PFSK-1 (cell line): ENCODE measurements at regions not wholly inside any gene's neighbourhood (a gene's known extent, or its start where the extent isn't known, plus 50 kb on each side); places are given as distances from the start of the nearest gene placed in this dataset.

Experiments used
- FOXP2 ChIP-seq: optimal IDR thresholded peaks from 2 replicates; pipeline ENCODE3; 2011; ENCODE audit warnings: borderline replicate concordance, control low read depth, inconsistent platforms; ENCODE audit not compliant: insufficient read depth; ENCODE audit errors: extremely low read length, extremely low read depth
- POLR2AphosphoS5 ChIP-seq: IDR thresholded peaks from 2 replicates; pipeline ENCODE4 v1.6.1; 2012; ENCODE audit warnings: low read depth, mild to moderate bottlenecking, control low read depth, low read length, moderate library complexity
- SIN3A ChIP-seq: IDR thresholded peaks from 2 replicates; pipeline ENCODE4 v1.6.1; 2012; ENCODE audit warnings: mild to moderate bottlenecking, low read length, moderate library complexity, borderline replicate concordance; ENCODE audit not compliant: insufficient read depth
- TAF1 ChIP-seq: IDR thresholded peaks from 2 replicates; pipeline ENCODE4 v1.6.1; 2012; ENCODE audit warnings: low read length, control low read depth, borderline replicate concordance; ENCODE audit not compliant: insufficient read depth

DNA sequence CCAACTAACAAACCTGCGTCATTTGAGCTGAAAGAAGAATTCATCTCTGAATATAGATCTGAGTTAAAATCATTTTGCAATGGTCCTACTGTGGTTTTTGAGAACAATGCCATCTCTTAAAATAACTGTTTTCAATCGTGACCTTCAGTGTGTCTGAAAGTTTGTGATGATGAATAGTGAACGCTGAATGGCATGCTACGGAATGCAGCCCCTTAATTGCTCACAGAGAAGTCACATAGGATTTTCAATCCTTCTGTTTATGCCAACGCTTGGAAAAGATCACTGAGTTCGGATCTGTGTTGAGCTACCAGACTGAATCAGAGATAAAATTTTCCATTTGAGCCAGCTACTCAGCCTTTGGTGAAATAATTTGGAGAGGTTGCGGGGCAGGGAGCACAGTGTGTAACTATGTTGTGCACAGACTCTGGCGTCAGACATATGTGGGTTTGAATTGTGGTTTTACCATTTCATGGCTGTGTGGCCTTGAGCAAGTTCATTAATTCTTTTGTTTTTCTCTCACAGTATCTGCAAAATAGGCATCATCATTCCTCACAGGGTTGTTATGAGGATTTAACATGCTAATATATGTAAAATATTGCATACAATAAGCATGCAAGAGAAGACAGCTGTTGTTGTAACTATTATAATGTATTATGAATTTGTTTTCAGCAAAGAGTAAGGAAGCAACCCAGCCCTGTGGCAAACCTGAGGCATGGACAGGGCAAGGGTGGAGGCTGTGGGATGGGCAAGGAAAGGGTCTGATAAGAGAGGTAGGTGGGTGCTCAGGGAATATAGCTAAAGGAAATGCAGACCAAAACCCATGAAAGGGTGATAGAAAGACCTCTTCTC is 679.9 kb downstream of the KCNA4 start:
- no peak for TF ChIP-seq POLR2AphosphoS5
- no peak for TF ChIP-seq TAF1
- TF ChIP-seq SIN3A, result no peak
- no peak for TF ChIP-seq FOXP2
